ENCODE measurements at regions not wholly inside any gene's neighbourhood (a gene's known extent, or its start where the extent isn't known, plus 50 kb on each side); places are given as distances from the start of the nearest gene placed in this dataset.
A peak's percentile ranks its signal among the peaks of the same experiment; 100 is the strongest.

GRCh38 chr20:52540509-52540908 lies 348.9 kb upstream of the ZFP64 start:
- no peak for DNase-seq

DNA sequence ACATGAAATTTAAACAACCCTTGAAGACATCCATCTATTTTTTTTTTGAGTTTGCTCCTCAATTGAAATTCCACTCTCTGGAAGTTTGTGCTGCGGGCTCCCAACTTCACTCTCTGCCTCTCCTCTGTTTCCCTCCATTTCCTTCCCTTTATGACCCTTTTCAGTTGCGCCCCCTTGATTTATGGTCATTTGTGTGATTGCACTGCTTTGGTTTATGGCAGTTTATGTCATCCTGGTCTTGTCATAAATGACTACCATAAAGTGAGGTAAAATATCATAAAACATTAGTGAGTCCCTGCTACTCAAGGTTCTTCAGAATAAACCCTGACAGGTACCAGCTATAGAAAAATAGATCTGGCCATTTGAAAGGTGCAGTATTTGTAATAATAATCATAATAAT lies 348.3 kb upstream of the ZFP64 start:
- DNase-seq, result no peak

DNA sequence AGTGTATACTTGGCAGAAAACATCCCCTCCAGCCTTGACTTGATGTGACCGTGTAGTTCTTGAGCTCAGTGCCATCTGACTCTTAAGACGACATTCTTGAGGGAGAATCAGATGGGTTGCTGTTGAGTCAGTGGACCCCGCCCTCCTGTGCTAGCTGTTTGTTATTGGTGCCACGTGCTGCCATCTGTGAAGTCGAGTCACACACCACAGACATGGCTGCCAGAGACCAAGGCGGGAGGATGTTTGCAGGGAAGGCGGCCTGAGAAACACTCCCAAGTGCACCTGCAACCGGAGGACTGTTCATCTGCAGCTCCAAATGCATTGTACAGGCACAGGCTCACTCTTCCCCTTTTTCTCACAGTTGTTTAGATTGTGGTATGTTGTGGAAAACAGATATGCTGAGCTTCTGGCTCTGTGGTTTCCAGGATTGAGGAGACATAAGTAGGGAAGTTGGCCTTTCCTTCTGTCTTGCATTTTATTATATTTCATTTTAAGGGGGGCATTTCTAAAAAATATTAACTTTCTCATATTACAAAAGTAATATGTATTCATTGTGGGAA lies 345.3 kb upstream of the ZFP64 start:
- DNase-seq, result no peak

- no peak for DNase-seq
These were observed 344.5 kb upstream of the ZFP64 start for GRCh38 chr20:52536040-52536439.

- DNase-seq, result no peak
These were observed 343.0 kb upstream of the ZFP64 start for GRCh38 chr20:52534616-52535015.

GRCh38 chr20:52533401-52533800 lies 341.8 kb upstream of the ZFP64 start:
- DNase-seq, result no peak

DNA sequence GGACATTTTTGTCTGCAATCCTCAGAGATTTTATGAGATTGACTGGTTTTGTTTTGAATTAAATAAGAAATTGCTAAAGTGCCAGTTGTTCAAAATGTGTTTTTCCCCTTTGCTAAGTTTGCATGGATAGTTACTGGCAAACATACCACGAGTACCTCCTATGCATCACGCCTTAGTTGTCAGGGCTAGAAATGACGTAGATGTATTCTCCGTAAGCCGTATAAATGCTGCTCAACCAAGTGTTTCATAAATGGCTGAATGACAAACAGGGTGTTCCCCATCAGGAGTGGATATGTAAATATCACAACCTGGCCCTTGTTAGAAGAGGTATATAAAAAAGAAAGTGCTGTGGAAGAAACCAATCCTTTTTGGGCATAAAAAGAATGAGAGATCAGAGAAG lies 341.1 kb upstream of the ZFP64 start:
- no peak for DNase-seq

- no peak for DNase-seq
These were observed 339.0 kb upstream of the ZFP64 start for GRCh38 chr20:52530571-52530970.

DNA sequence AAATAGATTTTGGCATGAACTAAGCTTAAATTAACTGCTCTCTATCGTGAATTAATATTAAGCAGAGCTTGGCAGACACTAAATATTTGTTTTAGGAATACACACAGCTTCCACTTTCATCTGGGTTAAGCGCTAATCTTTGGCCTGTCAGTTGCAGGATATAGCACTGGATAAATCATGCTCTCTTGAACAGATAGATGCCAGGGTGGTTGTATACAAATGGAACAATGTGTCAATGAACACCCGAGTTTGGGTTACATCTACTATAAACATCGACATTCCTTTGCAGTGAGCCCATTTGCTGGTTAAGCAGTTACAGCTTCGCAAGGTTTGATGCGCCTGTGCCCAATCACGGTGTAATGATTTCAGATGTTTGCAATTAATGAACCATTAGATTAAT lies 338.2 kb upstream of the ZFP64 start:
- DNase-seq, result no peak

DNA sequence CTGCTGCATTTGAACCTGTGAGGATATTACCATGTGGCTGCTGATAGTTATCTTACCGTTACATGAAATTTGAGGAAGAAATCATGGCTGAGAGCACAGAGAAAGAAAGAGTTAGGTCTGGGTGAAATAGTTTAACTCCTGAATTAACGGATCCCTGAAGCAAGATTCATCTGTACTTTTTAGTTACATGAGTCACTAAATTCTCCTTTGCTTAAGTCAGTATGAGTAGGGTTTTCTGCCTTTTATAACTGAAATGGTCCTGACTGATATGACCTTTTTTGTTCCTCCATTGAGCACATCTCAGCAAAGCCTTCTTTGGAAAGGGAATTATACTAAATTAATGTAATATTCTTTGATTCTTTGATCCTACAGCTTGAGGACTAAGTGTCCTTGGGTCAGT lies 333.3 kb upstream of the ZFP64 start:
- DNase-seq, result no peak

GRCh38 chr20:52518735-52519134 lies 327.2 kb upstream of the ZFP64 start:
- DNase-seq, result no peak

DNA sequence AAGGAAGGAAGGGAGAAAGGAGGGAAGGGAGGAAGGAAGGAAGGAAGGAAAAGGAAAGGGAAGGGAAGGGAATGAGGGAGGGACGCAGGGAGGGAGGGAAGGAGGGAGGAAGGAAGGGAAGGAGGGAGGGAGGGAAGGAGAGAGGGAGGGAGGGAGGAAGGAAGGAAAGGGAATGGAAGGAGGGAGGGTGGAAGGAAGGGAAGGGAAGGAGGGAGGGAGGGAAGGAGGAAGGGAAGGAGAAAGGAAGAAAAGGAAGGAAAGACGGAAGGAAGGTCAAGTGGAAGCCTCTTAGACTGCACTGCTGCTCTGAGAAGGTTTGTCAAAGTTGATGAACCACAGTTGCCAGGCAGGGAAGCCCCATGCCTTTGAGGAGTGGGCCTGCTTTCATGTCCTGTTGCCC lies 324.3 kb upstream of the ZFP64 start:
- no peak for DNase-seq

- no peak for DNase-seq
These were observed 308.6 kb upstream of the ZFP64 start for GRCh38 chr20:52500157-52500556.

- DNase-seq, result no peak
These were observed 306.2 kb upstream of the ZFP64 start for GRCh38 chr20:52497731-52498130.

- DNase-seq, result no peak
These were observed 304.6 kb upstream of the ZFP64 start for GRCh38 chr20:52496191-52496590.

- DNase-seq, result no peak
These were observed 302.7 kb upstream of the ZFP64 start for GRCh38 chr20:52494244-52494643.

DNA sequence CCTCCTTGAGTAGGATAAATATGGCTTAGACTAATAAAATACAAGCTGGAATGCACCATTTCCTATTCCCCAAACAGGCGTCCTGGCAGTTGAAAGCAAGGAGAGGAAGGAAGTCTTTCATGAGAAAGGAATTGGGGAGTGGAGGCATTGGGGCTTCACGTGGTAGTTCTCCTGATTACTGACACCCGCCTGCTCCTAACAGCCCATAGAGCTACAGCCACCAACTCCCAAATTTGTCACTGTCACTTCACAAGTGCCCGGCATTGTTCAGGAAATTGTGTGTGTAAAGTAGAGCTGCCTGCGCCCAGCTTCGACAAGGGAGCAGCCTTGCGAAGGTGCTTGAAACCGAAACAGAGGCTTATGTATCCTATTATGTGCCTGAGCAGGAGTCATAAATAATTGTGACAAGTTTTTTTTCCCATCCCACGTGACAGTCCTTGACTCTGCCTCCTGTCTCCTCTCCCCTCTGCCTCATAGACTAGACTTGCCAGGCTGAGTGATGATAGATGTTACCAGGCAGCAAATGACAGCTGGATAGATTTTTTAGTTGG lies 301.7 kb upstream of the ZFP64 start:
- peak; percentile 97 for DNase-seq

DNA sequence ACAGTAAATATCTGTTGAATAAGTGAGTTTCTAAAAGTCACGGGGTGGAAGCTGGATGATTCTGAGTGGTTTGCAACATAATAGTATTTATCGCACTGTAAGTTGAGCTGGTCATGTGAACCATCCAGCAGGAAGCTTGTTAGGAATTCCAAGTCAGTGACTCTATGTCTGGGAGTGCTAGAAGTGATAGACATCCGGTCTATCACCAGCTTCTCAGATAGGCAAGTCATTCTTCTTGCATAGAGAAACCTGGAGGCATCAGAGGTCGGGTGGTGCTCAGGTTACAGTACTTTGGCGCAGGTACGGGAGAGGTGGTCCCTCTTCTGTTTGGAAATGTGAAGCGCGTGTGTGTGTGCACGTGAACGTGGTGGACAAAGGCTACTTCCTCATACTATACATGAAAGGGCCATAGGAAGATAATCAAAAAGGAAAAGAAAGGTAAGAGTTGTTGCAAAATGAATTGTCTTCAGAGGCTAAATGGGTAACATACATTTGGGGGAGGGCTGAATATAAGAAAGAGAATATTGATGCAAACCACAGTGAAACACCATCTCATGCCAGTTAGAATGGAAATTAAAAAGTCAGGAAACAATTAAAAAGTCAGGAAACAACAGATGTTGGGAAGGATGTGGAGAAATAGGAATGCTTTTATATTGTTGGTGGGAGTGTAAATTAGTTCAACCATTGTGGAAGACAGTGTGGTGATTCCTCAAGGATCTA lies 299.3 kb upstream of the ZFP64 start:
- DNase-seq, result no peak

DNA sequence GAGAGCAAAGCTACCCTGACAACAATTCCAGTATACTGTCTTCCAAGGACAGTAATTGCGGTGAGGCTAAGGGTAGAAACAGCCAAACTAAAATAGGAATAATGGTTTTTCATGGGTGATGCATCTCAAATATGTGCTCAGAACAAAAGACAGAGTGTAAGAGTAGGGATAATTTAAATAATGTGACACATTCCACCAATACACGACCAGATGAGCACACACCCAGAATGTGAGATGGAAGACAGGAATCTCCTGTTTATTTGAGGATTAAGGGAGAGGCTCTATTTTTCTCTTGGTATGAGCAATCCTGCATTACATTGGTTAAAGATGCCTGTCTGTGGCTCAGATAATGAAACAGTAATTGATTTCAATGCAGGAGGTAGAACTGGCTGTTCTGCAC lies 292.9 kb upstream of the ZFP64 start:
- DNase-seq, result no peak

DNA sequence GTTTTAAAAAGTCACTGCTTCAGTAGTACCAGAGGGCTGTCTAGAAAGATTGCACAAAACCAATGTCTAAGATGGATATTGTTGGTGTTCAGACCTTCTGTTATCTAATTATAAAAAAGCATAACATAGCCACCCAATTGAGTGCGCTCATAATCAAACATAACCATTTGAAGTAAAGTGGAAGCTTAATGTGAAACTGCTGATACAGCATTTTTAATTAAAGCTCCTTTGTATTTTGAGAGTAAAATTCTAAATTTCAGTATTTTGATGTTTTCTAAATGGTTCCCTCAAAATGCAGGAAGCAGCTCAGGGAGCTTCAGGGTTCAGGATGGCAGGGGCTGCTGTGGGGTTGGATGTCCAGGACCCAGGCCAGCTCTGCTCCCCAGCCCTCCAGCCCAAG lies 291.8 kb upstream of the ZFP64 start:
- no peak for DNase-seq

DNA sequence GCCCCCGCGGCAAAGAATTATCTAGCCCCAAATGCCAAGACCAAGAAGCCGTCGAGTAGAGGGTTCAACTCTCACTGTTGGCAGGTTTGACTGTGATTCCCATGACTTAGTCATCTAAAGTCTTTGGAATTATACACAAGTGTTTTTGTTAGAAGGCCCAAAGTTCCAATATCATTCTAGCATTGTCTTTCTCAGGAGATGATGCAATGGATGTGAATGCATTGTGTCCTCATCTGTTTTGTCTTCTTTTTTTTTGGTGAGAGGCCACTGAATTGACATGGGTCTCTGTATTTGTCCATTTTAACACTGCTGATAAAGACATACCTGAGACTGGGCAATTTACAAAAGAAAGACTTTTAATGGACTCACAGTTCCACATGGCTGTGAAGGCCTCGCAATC lies 290.5 kb upstream of the ZFP64 start:
- no peak for DNase-seq

DNA sequence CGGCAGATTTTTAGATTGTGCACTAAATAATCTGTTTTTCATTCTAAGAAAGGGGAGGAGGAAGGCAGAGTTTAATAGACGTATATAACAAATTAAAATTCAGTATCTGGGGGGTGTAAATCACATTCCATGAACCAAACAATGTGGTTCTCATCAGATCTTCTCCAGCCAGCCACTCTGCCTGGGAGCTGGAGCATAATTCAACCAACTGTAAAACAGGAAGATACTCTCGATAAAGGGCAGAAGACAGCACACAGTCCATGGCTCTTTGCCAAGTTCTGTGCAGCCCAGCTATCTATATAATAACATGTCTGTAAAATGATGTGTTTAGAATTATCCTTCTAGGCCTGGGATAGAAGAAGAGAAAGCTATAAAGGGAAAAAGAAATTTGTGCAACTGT lies 289.9 kb upstream of the ZFP64 start:
- DNase-seq, result no peak

- no peak for DNase-seq
These were observed 284.6 kb upstream of the ZFP64 start for GRCh38 chr20:52476074-52476750.

GRCh38 chr20:52473186-52473585 lies 281.6 kb upstream of the ZFP64 start:
- peak; percentile 73 for DNase-seq
